Calu3 (cell line): ENCODE measurements at regions not wholly inside any gene's neighbourhood (a gene's known extent, or its start where the extent isn't known, plus 50 kb on each side); places are given as distances from the start of the nearest gene placed in this dataset.
"Not testable (repeated sequence)": the region's sequence is repeated elsewhere in the genome, so short reads cannot be mapped to it uniquely, and the experiment has no call there.

Experiments
- BruUV-seq: library from RNA; stranded (reverse); fragments of 400-500 nt; replicated peaks from 2 replicates; lab custom pipeline; 2021; lab: Mats Ljungman, UMichigan
- CTCF ChIA-PET: fragments of 300-600 bp; sonication (Branson Sonifier 250); formaldehyde crosslinking; loops from one replicate; lab custom pipeline; 2022; ENCODE audit warnings: antibody characterized with exemption; lab: Charles Lee
- DNase-seq: peaks from one replicate; pipeline ENCODE4 v3.0.0; 2022
- H3K27ac Mint-ChIP-seq: one replicate; pipeline ENCODE4 v1.8.0; 2022; ENCODE audit warnings: mixed read lengths; ENCODE audit not compliant: unreplicated experiment
- H3K27me3 Mint-ChIP-seq: one replicate; pipeline ENCODE4 v1.8.0; 2022; ENCODE audit warnings: mixed read lengths; ENCODE audit not compliant: unreplicated experiment
- H3K36me3 Mint-ChIP-seq: one replicate; pipeline ENCODE4 v1.8.0; 2022; ENCODE audit warnings: mild to moderate bottlenecking, moderate library complexity, mixed read lengths; ENCODE audit not compliant: insufficient read depth, unreplicated experiment
- H3K4me1 Mint-ChIP-seq: one replicate; pipeline ENCODE4 v1.8.0; 2022; ENCODE audit warnings: mild to moderate bottlenecking, low read depth, mixed read lengths; ENCODE audit not compliant: unreplicated experiment
- H3K4me3 Mint-ChIP-seq: one replicate; pipeline ENCODE4 v1.8.0; 2022; ENCODE audit warnings: mild to moderate bottlenecking, low read depth, moderate library complexity, mixed read lengths; ENCODE audit not compliant: unreplicated experiment
- H3K9me3 Mint-ChIP-seq: one replicate; pipeline ENCODE4 v1.8.0; 2022; ENCODE audit warnings: low read depth, mixed read lengths; ENCODE audit not compliant: unreplicated experiment
- CTCF ChIP-seq: fragments of 200-600 bp; IDR thresholded peaks from one replicate; pipeline ENCODE4 v1.8.0; 2022; ENCODE audit warnings: antibody characterized with exemption; ENCODE audit not compliant: unreplicated experiment
- intact Hi-C: fragments of 100-400 bp; cut with micrococcal nuclease; formaldehyde crosslinking; loops from one replicate; pipeline ENCODE4 v1.10.0; 2022; ENCODE audit not compliant: unreplicated experiment

GRCh38 chr5:12659686-12660085 is 755.4 kb upstream of the CTNND2 start:
- Mint-ChIP-seq H3K9me3 (peaks cover 23% of the 10 kb centered on the region), H3K4me1 (no peaks in the 10 kb centered on the region), H3K4me3 (no peak overlapping the region), H3K27me3 (no peaks in the 10 kb centered on the region), H3K27ac (no peak overlapping the region), H3K36me3 (no peaks in the 10 kb centered on the region)
- TF ChIP-seq CTCF = no peak
- intact Hi-C loops = no loop called here
- CTCF ChIA-PET = no interaction called here
- BruUV-seq = no TSS peak
- DNase-seq = no peak

- Mint-ChIP-seq H3K9me3 (peaks cover 16% of the 10 kb centered on the region), H3K4me1 (no peaks in the 10 kb centered on the region), H3K27me3 (no peaks in the 10 kb centered on the region), H3K27ac (no peak overlapping the region), H3K36me3 (no peaks in the 10 kb centered on the region), H3K4me3 (no peak overlapping the region)
- no TSS peak for BruUV-seq
- intact Hi-C loops = no loop called here
- TF ChIP-seq CTCF = no peak
- DNase-seq = no peak
- CTCF ChIA-PET = no interaction called here
Observed at GRCh38 chr5:12658871-12659446, 754.7 kb upstream of the CTNND2 start.

- BruUV-seq = not testable (repeated sequence)
Observed at GRCh38 chr5:12657914-12658474, 753.7 kb upstream of the CTNND2 start.

GRCh38 chr5:12655675-12656074 is 751.4 kb upstream of the CTNND2 start:
- intact Hi-C loops = no loop called here
- no TSS peak for BruUV-seq
- no peak for DNase-seq
- Mint-ChIP-seq H3K27ac (no peak overlapping the region), H3K4me3 (no peak overlapping the region), H3K9me3 (peaks cover 16% of the 10 kb centered on the region), H3K4me1 (no peaks in the 10 kb centered on the region), H3K36me3 (no peaks in the 10 kb centered on the region), H3K27me3 (no peaks in the 10 kb centered on the region)
- CTCF ChIA-PET = no interaction called here
- no peak for TF ChIP-seq CTCF

More at GRCh38 chr5:12657914-12658474, 753.7 kb upstream of the CTNND2 start:
- CTCF ChIA-PET, H3K4me1 Mint-ChIP-seq, H3K4me3 Mint-ChIP-seq, DNase-seq, intact Hi-C loops, H3K27ac Mint-ChIP-seq, H3K36me3 Mint-ChIP-seq, H3K27me3 Mint-ChIP-seq: not testable (repeated sequence)
- peaks cover 15% of the 10 kb centered on the region for H3K9me3 Mint-ChIP-seq

GRCh38 chr5:12652201-12652600 is 748.0 kb upstream of the CTNND2 start:
- H3K27ac Mint-ChIP-seq = no peak overlapping the region
- no peak for TF ChIP-seq CTCF
- intact Hi-C loops = no loop called here
- no peak for DNase-seq
- no TSS peak for BruUV-seq
- H3K36me3 Mint-ChIP-seq = no peaks in the 10 kb centered on the region
- H3K9me3 Mint-ChIP-seq = peaks cover 11% of the 10 kb centered on the region
- CTCF ChIA-PET = no interaction called here
- H3K4me3 Mint-ChIP-seq = no peak overlapping the region
- no peaks in the 10 kb centered on the region for H3K4me1 Mint-ChIP-seq
- H3K27me3 Mint-ChIP-seq = no peaks in the 10 kb centered on the region
